MM.1S (cell line): ENCODE measurements at regions not wholly inside any gene's neighbourhood (a gene's known extent, or its start where the extent isn't known, plus 50 kb on each side); places are given as distances from the start of the nearest gene placed in this dataset.

Source experiments
- DNase-seq: peaks from one replicate; pipeline ENCODE4 v3.0.0-alpha.2; 2015
- H2AFZ ChIP-seq: fragments of 300-600 bp; sonication (generic); 2 replicates; pipeline ENCODE4 v1.6.0; 2016; ENCODE audit warnings: antibody characterized with exemption, low read length
- H3F3A ChIP-seq: fragments of 300-600 bp; sonication (generic); 2 replicates; pipeline ENCODE4 v1.6.1; 2016; ENCODE audit warnings: mild to moderate bottlenecking, antibody characterized with exemption, low read length, moderate library complexity, mixed read lengths; ENCODE audit not compliant: insufficient read depth
- H3K27ac ChIP-seq: fragments of 300-600 bp; sonication (generic); 2 replicates; pipeline ENCODE4 v1.5.1; 2016; ENCODE audit warnings: mild to moderate bottlenecking, low read length
- H3K27me3 ChIP-seq: fragments of 300-600 bp; sonication (generic); replicated peaks from 2 replicates; pipeline ENCODE4 v1.6.0; 2016; ENCODE audit warnings: low read length; ENCODE audit not compliant: insufficient read depth
- H3K36me3 ChIP-seq: fragments of 300-600 bp; sonication (generic); replicated peaks from 2 replicates; pipeline ENCODE4 v1.6.1; 2016; ENCODE audit warnings: mild to moderate bottlenecking, low read length, mixed read lengths; ENCODE audit not compliant: insufficient read depth
- H3K4me1 ChIP-seq: fragments of 300-600 bp; sonication (generic); 2 replicates; pipeline ENCODE4 v1.6.1; 2016; ENCODE audit warnings: low read length, mixed read lengths
- H3K4me2 ChIP-seq: fragments of 300-600 bp; sonication (generic); 2 replicates; pipeline ENCODE4 v1.6.0; 2016; ENCODE audit warnings: low read depth, low read length
- H3K4me3 ChIP-seq: fragments of 300-600 bp; sonication (generic); 2 replicates; pipeline ENCODE4 v1.5.1; 2016; ENCODE audit warnings: low read length, mixed read lengths
- H3K79me2 ChIP-seq: fragments of 300-600 bp; sonication (generic); 2 replicates; pipeline ENCODE4 v1.6.1; 2016; ENCODE audit warnings: mixed run types, low read length, mixed read lengths
- H3K9ac ChIP-seq: fragments of 300-600 bp; sonication (generic); 2 replicates; pipeline ENCODE4 v1.6.1; 2016; ENCODE audit warnings: low read length, mixed read lengths
- H3K9me2 ChIP-seq: fragments of 300-600 bp; sonication (generic); replicated peaks from 2 replicates; pipeline ENCODE4 v1.6.1; 2016; ENCODE audit warnings: mild to moderate bottlenecking, low read length, mixed read lengths; ENCODE audit not compliant: insufficient read depth
- H3K9me3 ChIP-seq: fragments of 300-600 bp; sonication (generic); replicated peaks from 2 replicates; pipeline ENCODE4 v1.6.1; 2016; ENCODE audit warnings: mild to moderate bottlenecking, low read length, mixed read lengths; ENCODE audit not compliant: insufficient read depth
- H4K20me1 ChIP-seq: fragments of 300-600 bp; sonication (generic); 2 replicates; pipeline ENCODE4 v1.6.1; 2016; ENCODE audit warnings: mild to moderate bottlenecking, low read length, moderate library complexity, mixed read lengths; ENCODE audit not compliant: insufficient read depth
- CTCF ChIP-seq: fragments of 300-600 bp; sonication (generic); IDR thresholded peaks from 2 replicates; pipeline ENCODE4 v1.5.1; 2016; ENCODE audit warnings: antibody characterized with exemption, low read length, mixed read lengths
- EZH2 ChIP-seq: fragments of 300-600 bp; sonication (generic); optimal IDR thresholded peaks from 2 replicates; pipeline ENCODE3; 2017; ENCODE audit warnings: low read depth, mild to moderate bottlenecking, antibody characterized with exemption, low read length, mixed read lengths
- EZH2phosphoT487 ChIP-seq: fragments of 300-600 bp; sonication (generic); IDR thresholded peaks from 2 replicates; pipeline ENCODE4 v1.6.1; 2018; ENCODE audit warnings: antibody characterized with exemption, low read length

DNA sequence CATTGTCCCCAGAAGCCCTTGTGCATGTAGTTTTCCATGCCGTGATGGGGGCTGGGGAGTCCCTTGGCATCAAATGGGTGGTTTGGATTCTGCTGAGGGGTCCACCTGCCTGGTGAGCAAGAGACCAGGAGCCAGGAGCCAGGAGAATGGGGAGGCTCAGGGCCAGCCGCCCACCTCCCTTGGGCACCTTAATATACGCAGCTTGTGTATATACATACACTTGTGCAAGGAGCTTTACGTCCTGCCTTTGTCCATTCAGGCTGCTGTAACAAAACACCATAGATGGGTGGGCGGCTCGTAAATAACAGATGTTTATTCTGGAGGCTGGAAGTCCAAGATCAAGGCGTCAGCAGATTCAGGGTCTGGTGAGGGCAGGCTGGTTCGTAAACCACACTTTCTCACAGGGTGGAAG is 62.5 kb downstream of the SMIM38 start:
- no peak overlapping the region for H2AFZ ChIP-seq
- no peak overlapping the region for H3K4me2 ChIP-seq
- H3K9me2 ChIP-seq, result no peaks in the 10 kb centered on the region
- no peaks in the 10 kb centered on the region for H3K9me3 ChIP-seq
- H3K79me2 ChIP-seq, result no peaks in the 10 kb centered on the region
- no peaks in the 10 kb centered on the region for H3F3A ChIP-seq
- DNase-seq, result no peak
- H3K9ac ChIP-seq, result no peak overlapping the region
- TF ChIP-seq CTCF, result no peak
- no peak for TF ChIP-seq EZH2phosphoT487
- TF ChIP-seq EZH2, result no peak
- no peaks in the 10 kb centered on the region for H4K20me1 ChIP-seq
- H3K4me1 ChIP-seq, result no peaks in the 10 kb centered on the region
- no peaks in the 10 kb centered on the region for H3K36me3 ChIP-seq
- H3K27ac ChIP-seq, result no peak overlapping the region
- H3K4me3 ChIP-seq, result no peak overlapping the region
- peaks cover 70% of the 10 kb centered on the region for H3K27me3 ChIP-seq

DNA sequence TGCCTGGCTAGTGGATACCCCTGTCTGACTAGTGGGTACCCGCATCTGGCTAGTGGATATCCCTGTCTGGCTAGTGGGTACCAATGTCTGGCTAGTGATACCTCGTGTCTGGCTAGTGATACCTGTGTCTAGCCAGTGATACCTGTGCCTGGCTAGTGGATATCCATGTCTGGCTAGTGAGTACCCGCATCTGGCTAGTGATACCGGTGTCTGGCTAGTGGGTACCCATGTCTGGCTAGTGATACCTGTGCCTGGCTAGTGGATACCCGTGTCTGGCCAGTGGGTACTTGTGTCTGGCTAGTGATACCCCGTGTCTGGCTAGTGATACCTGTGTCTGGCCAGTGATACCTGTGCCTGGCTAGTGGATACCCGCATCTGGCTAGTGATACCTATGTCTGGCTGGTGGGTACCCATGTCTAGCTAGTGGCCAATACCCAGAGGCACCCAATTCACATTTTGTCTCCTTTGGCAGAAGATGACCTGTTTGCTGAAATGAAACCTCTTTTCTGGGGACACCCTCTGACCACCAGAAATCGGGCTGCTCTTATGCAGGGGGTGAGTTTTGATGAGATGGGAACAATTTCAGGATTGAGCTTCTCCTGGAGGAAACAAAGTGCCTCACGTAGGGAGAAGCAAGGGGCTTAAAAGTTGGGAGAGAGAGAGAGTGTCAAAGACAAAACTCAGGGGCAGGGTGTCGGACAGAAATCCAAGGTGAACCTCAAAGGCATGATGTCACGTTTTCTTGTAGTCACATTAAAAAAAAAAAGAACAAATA is 63.4 kb downstream of the SMIM38 start:
- Histone ChIP-seq H3K27me3 (peaks cover 77% of the 10 kb centered on the region), H3K9ac (no peak overlapping the region)
- TF ChIP-seq EZH2, result no peak
- TF ChIP-seq CTCF, result no peak
- no peak for TF ChIP-seq EZH2phosphoT487

GRCh38 chr11:69219991-69220390 is 64.3 kb downstream of the SMIM38 start:
- Histone ChIP-seq H4K20me1 (no peaks in the 10 kb centered on the region), H3K9me3 (no peaks in the 10 kb centered on the region), H3K36me3 (no peaks in the 10 kb centered on the region), H3K79me2 (no peaks in the 10 kb centered on the region), H3K9ac (no peak overlapping the region), H3K4me3 (no peak overlapping the region), H2AFZ (no peak overlapping the region), H3K4me2 (no peak overlapping the region), H3K27me3 (peaks cover 82% of the 10 kb centered on the region), H3F3A (no peaks in the 10 kb centered on the region), H3K27ac (no peak overlapping the region), H3K9me2 (no peaks in the 10 kb centered on the region), H3K4me1 (no peaks in the 10 kb centered on the region)
- no peak for DNase-seq
- TF ChIP-seq EZH2, result no peak
- no peak for TF ChIP-seq CTCF
- no peak for TF ChIP-seq EZH2phosphoT487

More for the DNA sequence above, 63.4 kb downstream of the SMIM38 start:
- H3K79me2 ChIP-seq, result no peaks in the 10 kb centered on the region
- H3F3A ChIP-seq, result no peaks in the 10 kb centered on the region
- H3K4me3 ChIP-seq, result no peak overlapping the region
- H3K27ac ChIP-seq, result no peak overlapping the region
- H3K9me3 ChIP-seq, result no peaks in the 10 kb centered on the region
- no peaks in the 10 kb centered on the region for H3K36me3 ChIP-seq
- H3K4me1 ChIP-seq, result no peaks in the 10 kb centered on the region
- DNase-seq, result no peak
- H4K20me1 ChIP-seq, result no peaks in the 10 kb centered on the region
- H3K4me2 ChIP-seq, result no peak overlapping the region
- H3K9me2 ChIP-seq, result no peaks in the 10 kb centered on the region
- no peak overlapping the region for H2AFZ ChIP-seq
